ENCODE measurements at regions not wholly inside any gene's neighbourhood (a gene's known extent, or its start where the extent isn't known, plus 50 kb on each side); places are given as distances from the start of the nearest gene placed in this dataset.

- Histone ChIP-seq H3K79me2 (ENCODE audit: insufficient read depth, low read length) (peaks cover 2% of the 10 kb centered on the region), H3K9ac (ENCODE audit: insufficient read depth, low read depth, low read length) (no peak overlapping the region), H3K27ac (ENCODE audit: extremely low read length, insufficient read depth, low read length) (no peak overlapping the region), H3K27me3 (ENCODE audit: control insufficient read depth in 1 of 2, insufficient read depth in 2 of 2, low read length in 2 of 2) (no peaks in the 10 kb centered on the region), H3K9me3 (ENCODE audit: low read length) (peaks cover 6% of the 10 kb centered on the region; the same call in 1 of the 2 replicates), H3K4me3 (replicated peaks in 1 of 3; ENCODE audit: insufficient read depth in 1 of 3, low read depth in 2 of 3, low read length in 3 of 3) (no peak overlapping the region), H3K36me3 (replicated peaks in 1 of 2; ENCODE audit: control insufficient read depth in 1 of 2, insufficient read depth in 2 of 2, low read length in 2 of 2) (no peaks in the 10 kb centered on the region), H3K4me1 (ENCODE audit: insufficient read depth, low read length) (peaks cover 11% of the 10 kb centered on the region), H3K4me2 (ENCODE audit: low read depth, low read length) (no peak overlapping the region), H4K20me1 (ENCODE audit: insufficient read depth, low read length) (no peaks in the 10 kb centered on the region), H2AFZ (ENCODE audit: low read length) (no peak overlapping the region)
- WGBS (ENCODE audit: low lambda C conversion rate): 13% methylated on average over 2 of the region's 4 CpGs
- in situ Hi-C loops (cut with HindIII; ENCODE audit: extremely low pct_ligation_motif_present, low pct_unique_long_range_greater_than_20kb) (loop anchor here (25.0 kb wide), 1 partner anchor 1478 kb away; the partner anchor contains the start of gene HLA-B), intact Hi-C loops (cut with micrococcal nuclease; ENCODE audit: unreplicated experiment) (no loop called here)
- no TSS peak for BruUV-seq (replicated peaks)
- ATAC-seq (no peak), DNase-seq (ENCODE audit: low spot score) (no peak), FAIRE-seq (no peak)
- CTCF ChIA-PET (ENCODE audit: low intra/inter-chr PET ratio, low total read pairs): no interaction called here
- POLR2A ChIA-PET: interaction anchor here (0.9 kb wide), 1 partner anchor 24 kb away, joined by 3 read pairs; no protein-coding TSS in a partner anchor
- 0 out of 4 replicates have a peak, but pooled peaks of 1 of the 2 experiments have one; percentile 11 for TF ChIP-seq MAFK (conservative IDR thresholded peaks at IDR 0.05 in 1 of 2, IDR thresholded peaks at IDR 0.05 in 1 of 2; ENCODE audit: low read length in 2 of 2)
- 0 out of 2 replicates have a peak, but pooled peaks have one; percentile 5 for TF ChIP-seq MAFF (IDR thresholded peaks at IDR 0.05; ENCODE audit: low read depth, low read length)
- TF ChIP-seq ZNF562 (CRISPR knock-in tag; IDR thresholded peaks at IDR 0.05; ENCODE audit: borderline replicate concordance): no peak
These were observed 56.6 kb downstream of the HLA-G start for GRCh38 chr6:29884261-29884660.

- POLR2A ChIA-PET: interaction anchor here (1.5 kb wide), 1 partner anchor 22 kb away, joined by 4 read pairs; no protein-coding TSS in a partner anchor
- TF ChIP-seq KLF11 (CRISPR knock-in tag; IDR thresholded peaks at IDR 0.05) (no peak), HOXD1 (CRISPR knock-in tag; IDR thresholded peaks at IDR 0.05) (no peak), SNAPC2 (CRISPR knock-in tag; IDR thresholded peaks at IDR 0.05) (no peak), NR2F6 (IDR thresholded peaks at IDR 0.05) (no peak), NR2F6 (CRISPR knock-in tag; IDR thresholded peaks at IDR 0.05) (no peak), GLMP (CRISPR knock-in tag; IDR thresholded peaks at IDR 0.05; ENCODE audit: borderline replicate concordance) (no peak), ZNF143 (CRISPR knock-in tag; IDR thresholded peaks at IDR 0.05) (no peak), ZNF18 (CRISPR knock-in tag; IDR thresholded peaks at IDR 0.05; ENCODE audit: insufficient replicate concordance) (no peak), ZNF296 (CRISPR knock-in tag; conservative IDR thresholded peaks at IDR 0.05) (no peak), ZNF776 (CRISPR knock-in tag; IDR thresholded peaks at IDR 0.05) (no peak), ZNF607 (CRISPR knock-in tag; IDR thresholded peaks at IDR 0.05; ENCODE audit: borderline replicate concordance) (no peak)
- TF ChIP-seq, protein P1, sequence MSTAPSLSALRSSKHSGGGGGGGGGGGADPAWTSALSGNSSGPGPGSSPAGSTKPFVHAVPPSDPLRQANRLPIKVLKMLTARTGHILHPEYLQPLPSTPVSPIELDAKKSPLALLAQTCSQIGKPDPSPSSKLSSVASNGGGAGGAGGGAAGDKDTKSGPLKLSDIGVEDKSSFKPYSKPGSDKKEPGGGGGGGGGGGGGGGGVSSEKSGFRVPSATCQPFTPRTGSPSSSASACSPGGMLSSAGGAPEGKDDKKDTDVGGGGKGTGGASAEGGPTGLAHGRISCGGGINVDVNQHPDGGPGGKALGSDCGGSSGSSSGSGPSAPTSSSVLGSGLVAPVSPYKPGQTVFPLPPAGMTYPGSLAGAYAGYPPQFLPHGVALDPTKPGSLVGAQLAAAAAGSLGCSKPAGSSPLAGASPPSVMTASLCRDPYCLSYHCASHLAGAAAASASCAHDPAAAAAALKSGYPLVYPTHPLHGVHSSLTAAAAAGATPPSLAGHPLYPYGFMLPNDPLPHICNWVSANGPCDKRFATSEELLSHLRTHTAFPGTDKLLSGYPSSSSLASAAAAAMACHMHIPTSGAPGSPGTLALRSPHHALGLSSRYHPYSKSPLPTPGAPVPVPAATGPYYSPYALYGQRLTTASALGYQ (CRISPR knock-in tag; IDR thresholded peaks at IDR 0.05): no peak
These were observed 55.6 kb upstream of the HLA-A start for GRCh38 chr6:29886701-29887100.

More at GRCh38 chr6:29886701-29887100, 55.6 kb upstream of the HLA-A start:
- Histone ChIP-seq H3K27me3 (ENCODE audit: control insufficient read depth in 1 of 2, insufficient read depth in 2 of 2, low read length in 2 of 2) (no peaks in the 10 kb centered on the region), H2AFZ (ENCODE audit: low read length) (no peak overlapping the region), H3K9me3 (ENCODE audit: low read length) (peaks cover 6% of the 10 kb centered on the region; the same call in 1 of the 2 replicates), H3K4me3 (replicated peaks in 1 of 3; ENCODE audit: insufficient read depth in 1 of 3, low read depth in 2 of 3, low read length in 3 of 3) (peak overlapping the region; percentile 62 to 75 (median 65); a peak in 3 of 6 replicates), H3K4me2 (ENCODE audit: low read depth, low read length) (peak overlapping the region; percentile 89), H4K20me1 (ENCODE audit: insufficient read depth, low read length) (no peaks in the 10 kb centered on the region), H3K4me1 (ENCODE audit: insufficient read depth, low read length) (peaks cover 11% of the 10 kb centered on the region), H3K79me2 (ENCODE audit: insufficient read depth, low read length) (peaks cover 2% of the 10 kb centered on the region), H3K27ac (ENCODE audit: extremely low read length, insufficient read depth, low read length) (no peak overlapping the region), H3K9ac (ENCODE audit: insufficient read depth, low read depth, low read length) (0 out of 2 replicates have a peak overlapping the region, but pooled peaks have one; percentile 59), H3K36me3 (replicated peaks in 1 of 2; ENCODE audit: control insufficient read depth in 1 of 2, insufficient read depth in 2 of 2, low read length in 2 of 2) (no peaks in the 10 kb centered on the region)
- CTCF ChIA-PET (ENCODE audit: low intra/inter-chr PET ratio, low total read pairs): no interaction called here
- BruUV-seq (replicated peaks): no TSS peak
- peak; percentile 55; the same call in 2 of the 3 replicates for ATAC-seq
- no peak for DNase-seq (ENCODE audit: low spot score)
- FAIRE-seq: no peak
- in situ Hi-C loops (cut with HindIII; ENCODE audit: extremely low pct_ligation_motif_present, low pct_unique_long_range_greater_than_20kb): loop anchor here (5.0 to 25.0 kb wide), 2 partner anchors 56 to 1476 kb away; partner anchors contain the start of genes HLA-A and HLA-B
- WGBS (ENCODE audit: low lambda C conversion rate): 23% methylated on average over 5 of the region's 5 CpGs
- intact Hi-C loops (cut with micrococcal nuclease; ENCODE audit: unreplicated experiment): loop anchor here (5.0 kb wide), 1 partner anchor 1024 kb away; no protein-coding TSS in a partner anchor

Measured in HepG2 (cell line).